Liver (tissue), 8 donors: ENCODE measurements at regions not wholly inside any gene's neighbourhood (a gene's known extent, or its start where the extent isn't known, plus 50 kb on each side); places are given as distances from the start of the nearest gene placed in this dataset.

Experiments used
- DNase-seq: peaks from one replicate; pipeline ENCODE4 v3.0.0-alpha.2; 2017; ENCODE audit warnings: low spot score
- H3K27ac ChIP-seq, 2 donors: one replicate each; pipeline ENCODE4 v1.7.0; 2013; ENCODE audit warnings: inconsistent platforms in 2 of 2, low read length in 2 of 2, control low read depth in 1 of 2, low read depth in 1 of 2, mild to moderate bottlenecking in 1 of 2
- H3K27me3 ChIP-seq, 4 donors: one replicate each; pipeline versions ENCODE4 v1.6.1 to v1.7.0; 2013; ENCODE audit warnings: low read length in 3 of 4, inconsistent platforms in 1 of 4, mild to moderate bottlenecking in 1 of 4, moderate library complexity in 1 of 4; ENCODE audit not compliant: control insufficient read depth in 4 of 4, insufficient read depth in 4 of 4
- H3K36me3 ChIP-seq, 4 donors: one replicate each; pipeline versions ENCODE4 v1.6.1 to v1.7.0; 2013; ENCODE audit warnings: low read length in 3 of 4, mild to moderate bottlenecking in 3 of 4, low read depth in 1 of 4, moderate library complexity in 1 of 4; ENCODE audit not compliant: control insufficient read depth in 4 of 4, insufficient read depth in 3 of 4
- H3K4me1 ChIP-seq, 4 donors: one replicate each; pipeline versions ENCODE4 v1.6.1 to v1.7.0; 2013; ENCODE audit warnings: low read length in 3 of 4, mild to moderate bottlenecking in 3 of 4, moderate library complexity in 1 of 4; ENCODE audit not compliant: control insufficient read depth in 4 of 4, insufficient read depth in 4 of 4
- H3K4me3 ChIP-seq, 3 donors: one replicate each; pipeline versions ENCODE4 v1.6.1 to v1.7.0; 2013; ENCODE audit warnings: low read length in 3 of 3, control low read depth in 1 of 3, low read depth in 1 of 3, mild to moderate bottlenecking in 1 of 3
- H3K9ac ChIP-seq, 2 donors: one replicate each; pipeline ENCODE4 v1.7.0; 2013; ENCODE audit warnings: low read length in 2 of 2, mild to moderate bottlenecking in 2 of 2, moderate library complexity in 2 of 2, control low read depth in 1 of 2, low read depth in 1 of 2
- H3K9me3 ChIP-seq, 4 donors: one replicate each; pipeline versions ENCODE4 v1.6.1 to v1.7.0; 2013; ENCODE audit warnings: low read length in 3 of 4; ENCODE audit not compliant: control insufficient read depth in 4 of 4
- CTCF ChIP-seq: fragments of 150-350 bp; IDR thresholded peaks from 2 replicates; pipeline ENCODE4 v1.5.1; 2017; ENCODE audit warnings: improper control_type of control experiment, low read depth, low read length; ENCODE audit not compliant: missing input control
- EGR1 ChIP-seq, 2 donors: IDR thresholded peaks; 2 replicates each; pipeline ENCODE4 v1.6.1; 2016 to 2018; ENCODE audit warnings: antibody characterized with exemption in 2 of 2, low read depth in 2 of 2
- FOXA1 ChIP-seq: IDR thresholded peaks from 2 replicates; pipeline ENCODE4 v1.6.1; 2016; ENCODE audit warnings: antibody characterized with exemption
- GABPA ChIP-seq, 2 donors: IDR thresholded peaks in 1 of 2; conservative IDR thresholded peaks in 1 of 2; 2 replicates each; pipeline ENCODE4 v1.6.1; 2016; ENCODE audit warnings: antibody characterized with exemption in 2 of 2, mild to moderate bottlenecking in 1 of 2, moderate library complexity in 1 of 2
- HNF4A ChIP-seq, 2 donors: conservative IDR thresholded peaks; 2 replicates each; pipeline ENCODE4 v1.6.1; 2016; ENCODE audit warnings: antibody characterized with exemption in 2 of 2, mild to moderate bottlenecking in 2 of 2
- HNF4G ChIP-seq: IDR thresholded peaks from 2 replicates; pipeline ENCODE4 v1.6.1; 2016; ENCODE audit warnings: antibody characterized with exemption
- JUND ChIP-seq, 2 donors: IDR thresholded peaks; 2 replicates each; pipeline ENCODE4 v1.6.1; 2016; ENCODE audit warnings: antibody characterized with exemption in 2 of 2
- MAX ChIP-seq: IDR thresholded peaks from 2 replicates; pipeline ENCODE4 v1.6.1; 2016; ENCODE audit warnings: antibody characterized with exemption
- NR2F2 ChIP-seq: IDR thresholded peaks from 2 replicates; pipeline ENCODE4 v1.6.1; 2016; ENCODE audit warnings: antibody characterized with exemption
- RAD21 ChIP-seq, 2 donors: IDR thresholded peaks; 2 replicates each; pipeline ENCODE4 v1.6.1; 2016; ENCODE audit warnings: antibody characterized with exemption in 2 of 2, mild to moderate bottlenecking in 2 of 2
- REST ChIP-seq: IDR thresholded peaks from 2 replicates; pipeline ENCODE4 v1.6.1; 2016; ENCODE audit warnings: antibody characterized with exemption, mild to moderate bottlenecking
- RXRA ChIP-seq, 2 donors: IDR thresholded peaks; 2 replicates each; pipeline ENCODE4 v1.6.1; 2017 to 2018; ENCODE audit warnings: antibody characterized with exemption in 2 of 2, mild to moderate bottlenecking in 1 of 2
- SP1 ChIP-seq: IDR thresholded peaks from 2 replicates; pipeline ENCODE4 v1.6.1; 2018; ENCODE audit warnings: antibody characterized with exemption, mild to moderate bottlenecking
- TAF1 ChIP-seq: conservative IDR thresholded peaks from 2 replicates; pipeline ENCODE4 v1.6.1; 2016; ENCODE audit warnings: antibody characterized with exemption, mild to moderate bottlenecking
- YY1 ChIP-seq: IDR thresholded peaks from 2 replicates; pipeline ENCODE4 v1.6.1; 2016; ENCODE audit warnings: antibody characterized with exemption, mild to moderate bottlenecking
- ZBTB33 ChIP-seq: IDR thresholded peaks from 2 replicates; pipeline ENCODE4 v1.6.1; 2016; ENCODE audit warnings: antibody characterized with exemption
- WGBS: extraction: QIAGEN DNeasy Blood & Tissue Kit; methylation state at CpG from one replicate; pipeline ENCODE4 v1.1.7; 2013; 5-methylcytosine and 5-hydroxymethylcytosine counted together
- donor health status: healthy.
- donor health status: healthy.
- donor health status: healthy.
- donor health status: healthy.
- donor health status: healthy.

GRCh38 chr9:134560206-134560605 is 81.4 kb upstream of the COL5A1 start:
- Histone ChIP-seq H3K36me3 (no peaks in the 10 kb centered on the region), H3K27ac (no peak overlapping the region), H3K9me3 (peaks cover 0 to 8% (median 3%) of the 10 kb centered on the region in 4 donors), H3K9ac (no peak overlapping the region), H3K4me3 (no peak overlapping the region), H3K27me3 (no peaks in the 10 kb centered on the region), H3K4me1 (no peaks in the 10 kb centered on the region)
- TF ChIP-seq FOXA1, result no peak
- no peak for TF ChIP-seq HNF4A (conservative IDR thresholded peaks at IDR 0.05)
- no peak for TF ChIP-seq RAD21 (IDR thresholded peaks at IDR 0.05)
- no peak for TF ChIP-seq GABPA (IDR thresholded peaks at IDR 0.05 in 1 of 2, conservative IDR thresholded peaks at IDR 0.05 in 1 of 2)
- no peak for TF ChIP-seq EGR1 (IDR thresholded peaks at IDR 0.05; ENCODE audit: low read depth in 2 of 2)
- TF ChIP-seq HNF4G, result no peak
- TF ChIP-seq ZBTB33, result no peak
- WGBS, result 77% methylated on average over 5 of the region's 5 CpGs
- no peak for DNase-seq

- H3K4me3 ChIP-seq, result no peak overlapping the region
- peaks cover 0 to 9% (median 4%) of the 10 kb centered on the region in 4 donors for H3K9me3 ChIP-seq
- no peaks in the 10 kb centered on the region for H3K27me3 ChIP-seq
- 63% methylated on average over 10 of the region's 10 CpGs for WGBS
- DNase-seq, result no peak
- TF ChIP-seq HNF4G, result no peak
- TF ChIP-seq CTCF, result no peak
- no peak for TF ChIP-seq JUND (IDR thresholded peaks at IDR 0.05)
- no peak for TF ChIP-seq MAX
- TF ChIP-seq TAF1, result no peak
- TF ChIP-seq RXRA (IDR thresholded peaks at IDR 0.05), result no peak
- no peak for TF ChIP-seq FOXA1
- no peak for TF ChIP-seq EGR1 (IDR thresholded peaks at IDR 0.05; ENCODE audit: low read depth in 2 of 2)
- TF ChIP-seq NR2F2, result no peak
- no peak for TF ChIP-seq REST
- TF ChIP-seq RAD21 (IDR thresholded peaks at IDR 0.05), result no peak
- no peak for TF ChIP-seq SP1
- TF ChIP-seq GABPA (IDR thresholded peaks at IDR 0.05 in 1 of 2, conservative IDR thresholded peaks at IDR 0.05 in 1 of 2), result no peak
- no peak for TF ChIP-seq YY1
- no peaks in the 10 kb centered on the region for H3K36me3 ChIP-seq
- H3K9ac ChIP-seq, result no peak overlapping the region
- no peak overlapping the region for H3K27ac ChIP-seq
- no peaks in the 10 kb centered on the region for H3K4me1 ChIP-seq
Measured at GRCh38 chr9:134560654-134561053, 80.9 kb upstream of the COL5A1 start.
